Left lung (tissue), 4 donors: ENCODE measurements at regions not wholly inside any gene's neighbourhood (a gene's known extent, or its start where the extent isn't known, plus 50 kb on each side); places are given as distances from the start of the nearest gene placed in this dataset.
A peak's percentile ranks its signal among the peaks of the same experiment; 100 is the strongest.

Experiments
- ATAC-seq: fragments of 200-7000 bp; cut with Tn5 transposase; one replicate; pipeline ENCODE4 v1.9.1; 2020; ENCODE audit warnings: moderate library complexity
- DNase-seq, 4 donors: peaks; one replicate each; pipeline ENCODE4 v3.0.0-alpha.2; 2013 to 2020
- H3K27ac ChIP-seq, 2 donors: fragments of 200-600 bp; sonication (generic) in 1 of 2; one replicate each; pipeline versions ENCODE4 v1.5.0 to v1.8.0; 2020 to 2021
- H3K27me3 ChIP-seq, 2 donors: fragments of 200-600 bp; sonication (generic) in 1 of 2; one replicate each; pipeline versions ENCODE4 v1.5.0 to v1.8.0; 2020 to 2021
- H3K36me3 ChIP-seq, 2 donors: fragments of 200-600 bp; sonication (generic) in 1 of 2; one replicate each; pipeline versions ENCODE4 v1.5.0 to v1.8.0; 2020 to 2021
- H3K4me1 ChIP-seq, 2 donors: fragments of 200-600 bp; one replicate each; pipeline ENCODE4 v1.8.0; 2021
- H3K4me3 ChIP-seq, 2 donors: fragments of 200-600 bp; sonication (generic) in 1 of 2; one replicate each; pipeline versions ENCODE4 v1.5.0 to v1.8.0; 2020 to 2021; ENCODE audit warnings: mild to moderate bottlenecking in 1 of 2
- H3K9me3 ChIP-seq, 2 donors: fragments of 200-600 bp; sonication (generic) in 1 of 2; one replicate each; pipeline versions ENCODE4 v1.5.0 to v1.8.0; 2020 to 2021
- CTCF ChIP-seq, 2 donors: fragments of 200-600 bp; sonication (generic) in 1 of 2; IDR thresholded peaks; one replicate each; pipeline versions ENCODE4 v1.5.0 to v1.8.0; 2021; ENCODE audit warnings: antibody characterized with exemption in 2 of 2
- intact Hi-C, 2 donors: fragments of 100-400 bp; cut with DNase I; formaldehyde crosslinking; loops; one replicate each; pipeline versions ENCODE4 v1.11.2 to v1.14.2; 2022
- donor health status: DM: no; HTN: yes; CAD: no.
- donor health status: DM: no; HTN: no; CAD: no.

GRCh38 chr6:33521489-33522091, 58.5 kb downstream of the BAK1 start:
- Histone ChIP-seq H3K36me3 (no peaks in the 10 kb centered on the region), H3K27ac (no peak overlapping the region), H3K27me3 (no peaks in the 10 kb centered on the region), H3K4me1 (no peaks in the 10 kb centered on the region), H3K9me3 (no peaks in the 10 kb centered on the region), H3K4me3 (no peak overlapping the region)
- DNase-seq (peak in 1 of 4 donors; percentile 68), ATAC-seq (no peak)
- intact Hi-C loops = no loop called here
- no peak for TF ChIP-seq CTCF (IDR thresholded peaks at IDR 0.05)
